ENCODE measurements at regions not wholly inside any gene's neighbourhood (a gene's known extent, or its start where the extent isn't known, plus 50 kb on each side); places are given as distances from the start of the nearest gene placed in this dataset.
"Not testable (repeated sequence)": the region's sequence is repeated elsewhere in the genome, so short reads cannot be mapped to it uniquely, and the experiment has no call there.

GRCh38 chr5:166063261-166063660 lies 2228.2 kb upstream of the WWC1 start:
- no peak for DNase-seq

- DNase-seq: no peak
These were observed 2222.7 kb upstream of the WWC1 start for GRCh38 chr5:166068547-166069335.

- no peak for DNase-seq
These were observed 2217.4 kb upstream of the WWC1 start for GRCh38 chr5:166073901-166074581.

GRCh38 chr5:166074582-166075481 lies 2216.6 kb upstream of the WWC1 start:
- DNase-seq: no peak

GRCh38 chr5:166083183-166083959 lies 2208.1 kb upstream of the WWC1 start:
- DNase-seq: no peak

GRCh38 chr5:166086568-166086967 lies 2204.9 kb upstream of the WWC1 start:
- no peak for DNase-seq

GRCh38 chr5:166088389-166089039 lies 2202.9 kb upstream of the WWC1 start:
- no peak for DNase-seq

- DNase-seq: no peak
These were observed 2199.5 kb upstream of the WWC1 start for GRCh38 chr5:166091931-166092330.

GRCh38 chr5:166093312-166093711 lies 2198.1 kb upstream of the WWC1 start:
- DNase-seq: no peak

GRCh38 chr5:166102947-166103346 lies 2188.5 kb upstream of the WWC1 start:
- no peak for DNase-seq

GRCh38 chr5:166111021-166111420 lies 2180.4 kb upstream of the WWC1 start:
- DNase-seq: no peak

- DNase-seq: no peak
These were observed 2174.1 kb upstream of the WWC1 start for GRCh38 chr5:166117072-166118066.

GRCh38 chr5:166119506-166119905 lies 2171.9 kb upstream of the WWC1 start:
- DNase-seq: no peak

GRCh38 chr5:166123717-166124116 lies 2167.7 kb upstream of the WWC1 start:
- no peak for DNase-seq

- DNase-seq: no peak
These were observed 2163.5 kb upstream of the WWC1 start for GRCh38 chr5:166127766-166128570.

GRCh38 chr5:166145107-166145506 lies 2146.3 kb upstream of the WWC1 start:
- DNase-seq: not testable (repeated sequence)

GRCh38 chr5:166163996-166164610 lies 2127.3 kb upstream of the WWC1 start:
- no peak for DNase-seq

GRCh38 chr5:166165596-166165995 lies 2125.8 kb upstream of the WWC1 start:
- DNase-seq: no peak

- DNase-seq: no peak
These were observed 2125.4 kb upstream of the WWC1 start for GRCh38 chr5:166166071-166166470.
